SK-N-SH (cell line): ENCODE measurements at regions not wholly inside any gene's neighbourhood (a gene's known extent, or its start where the extent isn't known, plus 50 kb on each side); places are given as distances from the start of the nearest gene placed in this dataset.

ENCODE experiments used
- CTCF ChIA-PET: fragments of 300-600, 350-600 bp; formaldehyde crosslinking; extraction: SDS; loops from one replicate; lab custom pipeline; 2021; lab: Yijun Ruan, JAX
- POLR2A ChIA-PET: fragments of 350-600 bp; sonication (Branson Sonifier 250); formaldehyde crosslinking; extraction: SDS; loops from one replicate; lab custom pipeline; 2020; ENCODE audit warnings: antibody characterized with exemption, inconsistent platforms; lab: Yijun Ruan, JAX
- DNase-seq: peaks from one replicate; pipeline ENCODE4 v3.0.0; 2012
- H2AFZ ChIP-seq: fragments of 200-600 bp; sonication (generic); 2 replicates; pipeline ENCODE4 v1.8.1; 2016; ENCODE audit warnings: antibody characterized with exemption, mild to moderate bottlenecking, low read depth
- H3F3A ChIP-seq: fragments of 200-600 bp; sonication (generic); replicated peaks from 2 replicates; pipeline ENCODE3; 2016; ENCODE audit warnings: antibody characterized with exemption, mild to moderate bottlenecking; ENCODE audit not compliant: insufficient read depth
- H3K27ac ChIP-seq, 2 experiments: fragments of 200-500 bp in 1 of 2; fragments of 200-600 bp in 1 of 2; sonication (Bioruptor generic) in 1 of 2; sonication (generic), shearing (Covaris generic) in 1 of 2; 2 replicates each; pipeline versions ENCODE4 v1.5.1 to v1.6.1; 2014 to 2016; ENCODE audit warnings: low read depth in 2 of 2, inconsistent platforms in 1 of 2, low read length in 1 of 2, mild to moderate bottlenecking in 1 of 2, mixed read lengths in 1 of 2
- H3K27me3 ChIP-seq: fragments of 200-600 bp; sonication (generic), shearing (Covaris generic); 2 replicates; pipeline ENCODE4 v1.6.1; 2016; ENCODE audit warnings: mixed run types; ENCODE audit not compliant: insufficient read depth
- H3K36me3 ChIP-seq, 2 experiments: fragments of 200-500 bp in 1 of 2; fragments of 200-600 bp in 1 of 2; sonication (Bioruptor generic) in 1 of 2; sonication (generic) in 1 of 2; replicated peaks in 1 of 2; 2 replicates each; pipeline versions ENCODE3 to v1.5.1; 2014 to 2016; ENCODE audit warnings: low read length in 1 of 2, mild to moderate bottlenecking in 1 of 2; ENCODE audit not compliant: insufficient read depth in 2 of 2, control insufficient read depth in 1 of 2
- H3K4me1 ChIP-seq, 2 experiments: fragments of 200-500 bp in 1 of 2; fragments of 200-600 bp in 1 of 2; sonication (Bioruptor generic) in 1 of 2; sonication (generic), shearing (Covaris generic) in 1 of 2; 2 replicates each; pipeline versions ENCODE4 v1.5.1 to v1.6.1; 2014 to 2016; ENCODE audit warnings: low read depth in 1 of 2, low read length in 1 of 2, mixed run types in 1 of 2; ENCODE audit not compliant: insufficient read depth in 2 of 2, control insufficient read depth in 1 of 2
- H3K4me2 ChIP-seq: fragments of 200-600 bp; sonication (generic), shearing (Covaris generic); 2 replicates; pipeline ENCODE4 v1.6.1; 2017; ENCODE audit warnings: mixed run types
- H3K4me3 ChIP-seq, 2 experiments: fragments of 200-500 bp in 1 of 2; fragments of 200-600 bp in 1 of 2; sonication (Bioruptor generic) in 1 of 2; sonication (generic), shearing (Covaris generic) in 1 of 2; 2 replicates each; pipeline versions ENCODE4 v1.5.1 to v1.8.1; 2014 to 2016; ENCODE audit warnings: low read depth in 2 of 2, inconsistent platforms in 1 of 2, low read length in 1 of 2, mild to moderate bottlenecking in 1 of 2, mixed read lengths in 1 of 2, moderate library complexity in 1 of 2
- H3K79me2 ChIP-seq: fragments of 200-600 bp; sonication (generic); 2 replicates; pipeline ENCODE4 v1.8.1; 2017; ENCODE audit warnings: mild to moderate bottlenecking; ENCODE audit not compliant: insufficient read depth
- H3K9ac ChIP-seq: fragments of 200-600 bp; sonication (generic); 2 replicates; pipeline ENCODE4 v1.6.1; 2017; ENCODE audit warnings: mixed run types
- H3K9me2 ChIP-seq: fragments of 200-600 bp; sonication (generic); 2 replicates; pipeline ENCODE4 v1.6.1; 2017; ENCODE audit warnings: mixed run types
- H3K9me3 ChIP-seq: fragments of 200-600 bp; sonication (generic); 2 replicates; pipeline ENCODE4 v1.6.1; 2017; ENCODE audit warnings: mixed run types, mild to moderate bottlenecking, moderate library complexity
- H4K20me1 ChIP-seq: fragments of 200-600 bp; sonication (generic); 2 replicates; pipeline ENCODE4 v1.6.1; 2017; ENCODE audit warnings: mild to moderate bottlenecking, mixed run types; ENCODE audit not compliant: insufficient read depth
- CHD2 ChIP-seq: fragments of 150-350 bp; IDR thresholded peaks from 2 replicates; pipeline ENCODE4 v1.6.1; 2018; ENCODE audit warnings: low read length; ENCODE audit not compliant: partially characterized antibody
- CTCF ChIP-seq: fragments of 200-600 bp; sonication (generic); IDR thresholded peaks from 2 replicates; pipeline ENCODE4 v1.6.1; 2017; ENCODE audit warnings: antibody characterized with exemption, mild to moderate bottlenecking, moderate library complexity
- FOSL2 ChIP-seq: IDR thresholded peaks from 2 replicates; pipeline ENCODE4 v1.4.0; 2012; ENCODE audit warnings: low read depth, mild to moderate bottlenecking, moderate library complexity, borderline replicate concordance
- FOXJ3 ChIP-seq: sonication (generic); formaldehyde crosslinking; IDR thresholded peaks from 2 replicates; pipeline ENCODE4 v1.5.1; 2020; ENCODE audit warnings: mild to moderate bottlenecking, missing genetic modification reagents
- FOXM1 ChIP-seq: IDR thresholded peaks from 2 replicates; pipeline ENCODE4 v1.4.0; 2012; ENCODE audit warnings: low read depth, mild to moderate bottlenecking
- GABPA ChIP-seq: IDR thresholded peaks from 2 replicates; pipeline ENCODE4 v1.4.0; 2012; ENCODE audit warnings: low read depth, mild to moderate bottlenecking
- GATA2 ChIP-seq: sonication (generic); formaldehyde crosslinking; IDR thresholded peaks from 2 replicates; pipeline ENCODE4 v1.5.0; 2020; ENCODE audit warnings: mild to moderate bottlenecking, missing genetic modification reagents
- IRF3 ChIP-seq: fragments of 150-350 bp; IDR thresholded peaks from 2 replicates; pipeline ENCODE4 v1.6.1; 2016; ENCODE audit warnings: mild to moderate bottlenecking, low read depth, low read length
- MAX ChIP-seq: IDR thresholded peaks from 2 replicates; pipeline ENCODE4 v1.4.0; 2012; ENCODE audit warnings: low read depth
- MEF2A ChIP-seq: IDR thresholded peaks from 2 replicates; pipeline ENCODE4 v1.4.0; 2012; ENCODE audit warnings: low read depth, borderline replicate concordance
- MXI1 ChIP-seq: IDR thresholded peaks from 2 replicates; pipeline ENCODE4 v1.6.1; 2012; ENCODE audit warnings: mild to moderate bottlenecking, low read depth, low read length, improper control_type of control experiment
- NFIC ChIP-seq: IDR thresholded peaks from 2 replicates; pipeline ENCODE4 v1.4.0; 2012; ENCODE audit warnings: borderline replicate concordance
- PBX3 ChIP-seq: IDR thresholded peaks from 2 replicates; pipeline ENCODE4; 2012
- RAD21 ChIP-seq: IDR thresholded peaks from 2 replicates; pipeline ENCODE4 v1.6.1; 2012; ENCODE audit warnings: mild to moderate bottlenecking, low read length
- REST ChIP-seq: IDR thresholded peaks from 2 replicates; pipeline ENCODE4 v1.6.1; 2012; ENCODE audit warnings: mild to moderate bottlenecking, low read depth, low read length, moderate library complexity
- RXRA ChIP-seq: IDR thresholded peaks from 2 replicates; pipeline ENCODE4 v1.4.0; 2012; ENCODE audit warnings: low read depth, mild to moderate bottlenecking, borderline replicate concordance
- SIN3A ChIP-seq: IDR thresholded peaks from 2 replicates; pipeline ENCODE4 v1.6.1; 2012; ENCODE audit warnings: low read depth, mild to moderate bottlenecking, low read length, moderate library complexity, borderline replicate concordance
- SMC3 ChIP-seq: IDR thresholded peaks from 2 replicates; pipeline ENCODE4 v1.6.1; 2012; ENCODE audit warnings: low read depth, low read length, improper control_type of control experiment
- TAF1 ChIP-seq: IDR thresholded peaks from 2 replicates; pipeline ENCODE4 v1.6.1; 2012; ENCODE audit warnings: low read depth, mild to moderate bottlenecking, low read length, moderate library complexity, borderline replicate concordance
- TEAD4 ChIP-seq: IDR thresholded peaks from 2 replicates; pipeline ENCODE4 v1.4.0; 2012; ENCODE audit warnings: mild to moderate bottlenecking, borderline replicate concordance; ENCODE audit not compliant: insufficient read depth
- YY1 ChIP-seq: IDR thresholded peaks from 2 replicates; pipeline ENCODE4 v1.4.0; 2012; ENCODE audit warnings: low read depth, mild to moderate bottlenecking
- WGBS: methylation state at CpG from one replicate; pipeline ENCODE4 v1.1.6; 2017; ENCODE audit warnings: low lambda C conversion rate; 5-methylcytosine and 5-hydroxymethylcytosine counted together

GRCh38 chr10:32160864-32161263, 104.6 kb upstream of the KIF5B start:
- Histone ChIP-seq H4K20me1 (no peaks in the 10 kb centered on the region), H2AFZ (no peak overlapping the region), H3K79me2 (no peaks in the 10 kb centered on the region), H3K36me3 (no peaks in the 10 kb centered on the region), H3K9ac (no peak overlapping the region), H3K27me3 (no peaks in the 10 kb centered on the region), H3K27ac (no peak overlapping the region), H3K9me3 (no peaks in the 10 kb centered on the region), H3K4me3 (no peak overlapping the region), H3K4me1 (no peaks in the 10 kb centered on the region), H3K4me2 (no peak overlapping the region), H3K9me2 (no peaks in the 10 kb centered on the region), H3F3A (no peaks in the 10 kb centered on the region)
- DNase-seq = no peak
- no peak for TF ChIP-seq RAD21
- TF ChIP-seq TAF1 = no peak
- no peak for TF ChIP-seq FOXM1
- TF ChIP-seq MAX = no peak
- no peak for TF ChIP-seq REST
- no peak for TF ChIP-seq MEF2A
- TF ChIP-seq RXRA = no peak
- no peak for TF ChIP-seq TEAD4
- no peak for TF ChIP-seq YY1
- TF ChIP-seq SIN3A = no peak
- no peak for TF ChIP-seq SMC3
- TF ChIP-seq GABPA = no peak
- ChIA-PET CTCF (interaction anchor here (0.6 kb wide), 1 partner anchor 30 kb away, joined by 3 read pairs; no protein-coding TSS in a partner anchor), POLR2A (no interaction called here)
- 41% methylated on average over 2 of the region's 2 CpGs for WGBS

- no peak overlapping the region for H3K27ac ChIP-seq
- no peak overlapping the region for H3K9ac ChIP-seq
- H3K9me2 ChIP-seq = no peaks in the 10 kb centered on the region
- ChIA-PET CTCF (interaction anchor here (0.6 kb wide), 1 partner anchor 126 kb away, joined by 3 read pairs; no protein-coding TSS in a partner anchor), POLR2A (no interaction called here)
- H3K4me1 ChIP-seq = no peaks in the 10 kb centered on the region
- no peak overlapping the region for H2AFZ ChIP-seq
- H4K20me1 ChIP-seq = no peaks in the 10 kb centered on the region
- H3F3A ChIP-seq = peaks cover 4% of the 10 kb centered on the region
- DNase-seq = no peak
- H3K36me3 ChIP-seq = no peaks in the 10 kb centered on the region
- no peak overlapping the region for H3K4me3 ChIP-seq
- H3K79me2 ChIP-seq = no peaks in the 10 kb centered on the region
- H3K9me3 ChIP-seq = no peaks in the 10 kb centered on the region
- no peaks in the 10 kb centered on the region for H3K27me3 ChIP-seq
- no peak overlapping the region for H3K4me2 ChIP-seq
- WGBS = 81% methylated on average over 7 of the region's 7 CpGs
- TF ChIP-seq IRF3 (no peak), TAF1 (no peak), FOSL2 (no peak), GATA2 (no peak), YY1 (no peak), FOXJ3 (no peak), RXRA (no peak), PBX3 (no peak), CTCF (no peak), CHD2 (no peak), FOXM1 (no peak), NFIC (no peak), RAD21 (no peak), MXI1 (no peak)
Measured at GRCh38 chr10:32159264-32159663, 103.0 kb upstream of the KIF5B start.
